Brain microvascular endothelial cell (primary cell): ENCODE measurements at regions not wholly inside any gene's neighbourhood (a gene's known extent, or its start where the extent isn't known, plus 50 kb on each side); places are given as distances from the start of the nearest gene placed in this dataset.

Experiments used
- DNase-seq: peaks from one replicate; pipeline ENCODE4 v3.0.0-alpha.2; 2020
- H3K27ac ChIP-seq: fragments of 250-450 bp; sonication (Bioruptor Pico); 2 replicates; pipeline ENCODE4 v1.5.1; 2020; ENCODE audit warnings: mild to moderate bottlenecking, moderate library complexity
- H3K27me3 ChIP-seq: fragments of 250-450 bp; sonication (Bioruptor Pico); replicated peaks from 2 replicates; pipeline ENCODE4 v1.5.1; 2020; ENCODE audit warnings: mild to moderate bottlenecking
- H3K36me3 ChIP-seq: fragments of 250-450 bp; sonication (Bioruptor Pico); replicated peaks from 2 replicates; pipeline ENCODE4 v1.5.1; 2020; ENCODE audit warnings: mild to moderate bottlenecking
- H3K4me3 ChIP-seq: 2 replicates; pipeline ENCODE4 v1.5.1; 2011; ENCODE audit warnings: low read depth, mild to moderate bottlenecking, control low read depth, low read length, moderate library complexity
- in situ Hi-C: cut with HindIII; loops from 2 replicates; pipeline ENCODE4 v1.10.0; 2017; ENCODE audit warnings: low sequenced_read_pairs, low pct_ligation_motif_present
- TF ChIP-seq, protein P1 (sequence below): IDR thresholded peaks from 2 replicates; pipeline ENCODE4 v1.5.1; 2011; ENCODE audit warnings: low read depth, mild to moderate bottlenecking, moderate library complexity, low read length, control low read depth, inconsistent platforms; ENCODE audit errors: missing control alignments

DNA sequence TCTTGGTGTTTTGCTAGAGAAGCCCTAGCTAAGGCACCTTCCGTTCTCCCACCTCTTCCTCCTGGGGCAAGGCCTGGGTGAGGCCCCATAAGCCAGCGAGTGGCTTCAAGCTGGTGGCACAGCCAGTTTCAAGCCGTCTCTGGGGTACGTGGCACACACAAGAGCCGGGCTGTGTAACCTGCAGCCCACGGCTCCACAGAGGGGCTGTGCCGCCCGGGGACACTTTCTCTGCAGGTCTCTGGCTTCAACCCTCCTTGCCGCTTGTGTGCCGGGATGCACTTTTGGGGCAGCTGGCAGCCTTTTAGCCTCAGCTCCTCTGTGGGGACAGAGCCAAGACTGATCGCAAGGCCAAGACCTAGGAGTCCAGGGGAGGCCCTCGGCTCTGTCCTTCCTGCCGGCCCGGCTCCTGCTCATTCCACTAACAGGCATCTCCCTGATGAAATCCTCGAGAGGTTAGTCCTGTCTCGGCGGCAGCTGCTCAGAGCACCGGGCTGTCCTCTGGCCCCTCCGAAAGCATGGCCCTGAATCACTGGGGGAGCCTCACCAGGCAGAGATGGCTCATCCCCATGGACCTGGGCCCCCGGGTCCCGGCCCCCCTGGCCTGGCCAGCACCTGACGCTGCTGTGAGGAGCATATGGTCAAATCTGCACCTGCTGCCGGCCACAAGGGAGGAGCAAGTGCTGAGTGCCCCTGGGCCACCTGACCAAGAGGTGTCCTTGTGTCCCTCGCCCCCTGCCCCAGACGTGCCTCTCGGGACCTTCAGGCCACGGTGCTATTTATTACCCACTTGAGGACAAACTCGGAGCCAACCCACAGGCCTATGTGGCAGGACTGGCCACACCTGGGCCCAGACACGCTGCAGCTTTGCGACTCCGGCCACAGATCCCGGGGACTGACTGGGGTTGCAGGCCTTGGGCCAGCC is 98.5 kb downstream of the METRNL start:
- in situ Hi-C loops = no loop called here
- no peak overlapping the region for H3K27ac ChIP-seq
- TF ChIP-seq, protein P1, sequence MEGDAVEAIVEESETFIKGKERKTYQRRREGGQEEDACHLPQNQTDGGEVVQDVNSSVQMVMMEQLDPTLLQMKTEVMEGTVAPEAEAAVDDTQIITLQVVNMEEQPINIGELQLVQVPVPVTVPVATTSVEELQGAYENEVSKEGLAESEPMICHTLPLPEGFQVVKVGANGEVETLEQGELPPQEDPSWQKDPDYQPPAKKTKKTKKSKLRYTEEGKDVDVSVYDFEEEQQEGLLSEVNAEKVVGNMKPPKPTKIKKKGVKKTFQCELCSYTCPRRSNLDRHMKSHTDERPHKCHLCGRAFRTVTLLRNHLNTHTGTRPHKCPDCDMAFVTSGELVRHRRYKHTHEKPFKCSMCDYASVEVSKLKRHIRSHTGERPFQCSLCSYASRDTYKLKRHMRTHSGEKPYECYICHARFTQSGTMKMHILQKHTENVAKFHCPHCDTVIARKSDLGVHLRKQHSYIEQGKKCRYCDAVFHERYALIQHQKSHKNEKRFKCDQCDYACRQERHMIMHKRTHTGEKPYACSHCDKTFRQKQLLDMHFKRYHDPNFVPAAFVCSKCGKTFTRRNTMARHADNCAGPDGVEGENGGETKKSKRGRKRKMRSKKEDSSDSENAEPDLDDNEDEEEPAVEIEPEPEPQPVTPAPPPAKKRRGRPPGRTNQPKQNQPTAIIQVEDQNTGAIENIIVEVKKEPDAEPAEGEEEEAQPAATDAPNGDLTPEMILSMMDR = no peak
- no peaks in the 10 kb centered on the region for H3K27me3 ChIP-seq
- DNase-seq = no peak
- H3K36me3 ChIP-seq = no peaks in the 10 kb centered on the region
- H3K4me3 ChIP-seq = no peak overlapping the region

DNA sequence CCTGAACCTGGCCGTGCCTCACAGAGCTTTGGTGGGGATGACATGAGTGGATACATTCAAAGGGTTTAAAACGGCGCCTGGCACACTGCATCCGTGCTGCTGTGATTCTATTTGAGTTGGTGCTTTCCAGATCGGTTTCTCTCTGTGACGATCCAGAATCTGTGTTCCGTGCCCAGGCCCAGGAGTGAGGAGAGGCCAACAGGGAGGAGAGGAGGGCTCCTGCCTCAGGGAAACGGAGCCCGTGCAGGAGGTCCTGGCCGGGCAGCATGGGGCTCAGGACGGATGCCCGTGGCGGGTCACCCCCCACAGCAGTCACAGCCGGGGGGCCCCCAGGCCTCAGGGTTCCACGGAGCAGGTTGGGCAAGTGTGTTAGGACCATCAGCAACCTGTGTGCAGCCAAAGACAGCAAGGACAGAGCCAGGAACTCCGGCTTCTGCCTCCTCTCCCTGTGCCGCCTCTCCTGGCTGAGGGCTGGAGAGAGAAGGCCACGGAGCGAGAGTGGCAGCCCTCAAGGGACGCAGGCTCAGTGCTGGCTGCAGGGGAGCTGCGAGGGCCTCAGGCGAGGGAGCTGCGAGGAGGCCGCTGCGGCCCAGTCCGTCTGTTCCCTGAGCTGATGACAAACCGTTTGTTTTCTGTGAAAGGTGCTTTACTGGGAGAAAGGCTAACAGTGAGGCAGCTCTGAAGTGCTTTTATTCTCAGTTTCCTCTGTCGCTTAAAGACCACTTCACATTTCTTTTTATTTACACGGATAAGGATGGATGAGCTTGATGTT is 99.3 kb downstream of the METRNL start:
- TF ChIP-seq, protein P1 = no peak
- Histone ChIP-seq H3K27ac (no peak overlapping the region), H3K4me3 (no peak overlapping the region), H3K27me3 (no peaks in the 10 kb centered on the region), H3K36me3 (no peaks in the 10 kb centered on the region)
- no peak for DNase-seq
- in situ Hi-C loops = no loop called here

DNA sequence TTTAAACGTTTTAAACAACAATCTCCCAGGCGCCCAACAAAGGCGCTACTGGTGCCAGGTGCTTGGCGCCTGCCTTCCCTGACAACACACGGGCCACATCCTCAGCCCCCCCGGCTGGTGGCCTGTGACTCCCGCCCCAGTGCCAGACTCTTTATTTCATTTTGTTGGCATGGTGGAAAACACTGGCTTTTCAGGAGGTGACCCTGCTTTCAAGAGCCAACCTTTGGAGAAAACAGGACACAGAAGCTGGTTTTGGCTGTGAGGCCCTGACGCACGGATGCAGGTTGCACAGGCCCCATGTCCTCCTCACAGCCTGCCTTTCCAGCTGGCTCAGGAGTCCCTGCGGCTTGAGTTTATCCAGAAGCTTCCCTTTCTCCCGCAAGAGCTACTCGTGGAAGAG is 100.0 kb downstream of the METRNL start:
- H3K4me3 ChIP-seq = no peak overlapping the region
- no peaks in the 10 kb centered on the region for H3K27me3 ChIP-seq
- H3K36me3 ChIP-seq = no peaks in the 10 kb centered on the region
- DNase-seq = no peak
- TF ChIP-seq, protein P1 = no peak
- in situ Hi-C loops = no loop called here
- H3K27ac ChIP-seq = no peak overlapping the region

DNA sequence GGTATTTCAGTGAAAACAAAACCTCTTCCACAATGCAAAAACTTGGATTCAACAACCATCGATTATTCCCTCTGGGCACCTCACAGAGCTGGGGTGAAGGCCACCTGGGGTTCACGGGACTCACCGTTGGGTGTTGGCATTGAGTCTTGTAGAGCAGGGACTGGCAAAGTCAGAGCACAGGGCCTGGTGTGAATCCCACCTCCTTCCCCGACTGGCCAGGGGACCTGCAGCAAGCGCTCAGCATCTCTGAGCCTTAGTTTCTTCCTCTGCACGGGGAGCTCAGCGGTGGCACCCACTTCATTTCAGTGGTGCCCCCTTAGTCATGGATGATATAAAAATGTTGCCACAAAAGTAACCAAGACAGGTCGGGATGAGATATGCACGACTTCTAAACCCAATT is 100.4 kb downstream of the METRNL start:
- no peak for DNase-seq
- in situ Hi-C loops = no loop called here
- H3K27ac ChIP-seq = no peak overlapping the region
- no peaks in the 10 kb centered on the region for H3K36me3 ChIP-seq
- no peak overlapping the region for H3K4me3 ChIP-seq
- H3K27me3 ChIP-seq = no peaks in the 10 kb centered on the region
- TF ChIP-seq, protein P1 = no peak

DNA sequence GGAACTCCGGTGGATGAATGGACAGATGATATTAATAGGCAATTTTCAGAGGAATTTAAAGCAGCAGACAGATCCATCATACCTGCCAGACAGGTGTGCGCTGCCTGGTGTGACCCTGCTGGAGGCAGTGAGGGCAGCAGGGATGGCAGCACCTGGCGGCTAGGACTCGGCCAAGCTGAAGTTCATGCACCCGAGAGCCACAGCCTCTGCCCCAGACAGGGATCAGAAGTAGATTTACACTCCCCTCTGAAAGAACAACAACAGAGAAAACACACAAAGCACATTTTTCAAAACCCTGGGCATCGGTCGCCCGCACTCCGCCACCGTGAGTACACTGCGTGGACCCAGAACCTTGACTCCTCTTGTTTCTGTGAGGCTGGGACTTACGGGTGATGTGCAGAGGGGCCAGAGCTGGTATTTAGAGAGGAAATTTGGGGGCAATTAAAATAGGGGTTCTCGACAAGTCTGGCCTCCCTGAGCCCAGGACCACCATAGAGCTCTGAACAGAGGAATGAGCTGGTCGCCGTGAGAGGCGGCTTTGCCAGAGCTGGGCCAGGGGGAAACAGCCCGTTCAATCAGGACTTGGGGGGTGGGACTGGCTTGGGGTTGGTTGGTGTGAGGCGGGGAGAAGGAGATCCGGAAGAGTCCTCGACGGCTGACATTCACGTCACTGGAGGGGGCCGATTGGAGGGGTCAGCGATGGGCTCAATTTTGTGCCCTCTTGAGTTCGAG is 101.0 kb downstream of the METRNL start:
- Histone ChIP-seq H3K4me3 (no peak overlapping the region), H3K27me3 (no peaks in the 10 kb centered on the region), H3K27ac (no peak overlapping the region), H3K36me3 (no peaks in the 10 kb centered on the region)
- TF ChIP-seq, protein P1 = no peak
- DNase-seq = no peak
- in situ Hi-C loops = no loop called here
